CD14-positive monocyte (primary cell): ENCODE measurements at regions not wholly inside any gene's neighbourhood (a gene's known extent, or its start where the extent isn't known, plus 50 kb on each side); places are given as distances from the start of the nearest gene placed in this dataset.

ENCODE experiments used
- DNase-seq, 3 donors: peaks; one replicate each; pipeline ENCODE4 v3.0.0-alpha.2; 2011 to 2022
- H2AFZ ChIP-seq: 2 replicates; pipeline ENCODE4 v1.6.0; 2012; ENCODE audit warnings: mild to moderate bottlenecking, low read depth, low read length, inconsistent platforms; ENCODE audit not compliant: insufficient read depth, poor library complexity, severe bottlenecking
- H3K27ac ChIP-seq, 2 donors: 1 replicate in 1 of 2; 2 replicates in 1 of 2; pipeline ENCODE4 v1.5.1; 2012 to 2013; ENCODE audit warnings: low read length in 2 of 2, control low read depth in 1 of 2, inconsistent platforms in 1 of 2, low read depth in 1 of 2, mild to moderate bottlenecking in 1 of 2
- H3K27me3 ChIP-seq, 2 donors: one replicate each; pipeline versions ENCODE4 v1.6.0 to v1.6.1; 2011 to 2013; ENCODE audit warnings: low read length in 2 of 2; ENCODE audit not compliant: control insufficient read depth in 2 of 2, insufficient read depth in 2 of 2
- H3K36me3 ChIP-seq, 2 donors: replicated peaks in 1 of 2; 1 replicate in 1 of 2; 2 replicates in 1 of 2; pipeline versions ENCODE4 v1.5.1 to v1.6.1; 2012 to 2013; ENCODE audit warnings: low read length in 2 of 2, control low read depth in 1 of 2, inconsistent platforms in 1 of 2, mild to moderate bottlenecking in 1 of 2; ENCODE audit not compliant: insufficient read depth in 2 of 2, control insufficient read depth in 1 of 2
- H3K4me1 ChIP-seq, 2 donors: 1 replicate in 1 of 2; 2 replicates in 1 of 2; pipeline versions ENCODE4 v1.5.1 to v1.6.1; 2012 to 2013; ENCODE audit warnings: low read length in 2 of 2, control low read depth in 1 of 2, inconsistent platforms in 1 of 2, mild to moderate bottlenecking in 1 of 2, moderate library complexity in 1 of 2; ENCODE audit not compliant: insufficient read depth in 2 of 2, control insufficient read depth in 1 of 2
- H3K4me2 ChIP-seq: replicated peaks from 2 replicates; pipeline ENCODE3; 2012; ENCODE audit warnings: low read length, moderate library complexity, mild to moderate bottlenecking; ENCODE audit not compliant: poor library complexity, severe bottlenecking; ENCODE audit errors: extremely low read depth
- H3K4me3 ChIP-seq, 3 experiments: fragments of 200-600 bp in 1 of 3; sonication (generic) in 1 of 3; replicated peaks in 1 of 3; 1 replicate in 2 of 3; 2 replicates in 1 of 3; pipeline ENCODE4 v1.5.1; 2011 to 2013; ENCODE audit warnings: low read length in 3 of 3, mild to moderate bottlenecking in 3 of 3, control low read depth in 2 of 3, low read depth in 2 of 3, inconsistent platforms in 1 of 3, moderate library complexity in 1 of 3
- H3K79me2 ChIP-seq: 2 replicates; pipeline ENCODE4 v1.6.0; 2012; ENCODE audit warnings: mild to moderate bottlenecking, control low read depth, inconsistent platforms, low read length, moderate library complexity; ENCODE audit not compliant: insufficient read depth
- H3K9ac ChIP-seq: 2 replicates; pipeline ENCODE4 v1.6.0; 2017; ENCODE audit warnings: low read length, mild to moderate bottlenecking; ENCODE audit not compliant: insufficient read depth, poor library complexity, severe bottlenecking
- H3K9me3 ChIP-seq, 2 donors: replicated peaks in 1 of 2; 1 replicate in 1 of 2; 2 replicates in 1 of 2; pipeline versions ENCODE4 v1.5.1 to v1.6.1; 2012 to 2013; ENCODE audit warnings: low read length in 2 of 2, control low read depth in 1 of 2; ENCODE audit not compliant: control insufficient read depth in 1 of 2, insufficient read depth in 1 of 2
- H4K20me1 ChIP-seq: 2 replicates; pipeline ENCODE4 v1.6.0; 2012; ENCODE audit warnings: mild to moderate bottlenecking, low read length, control low read depth, moderate library complexity; ENCODE audit not compliant: insufficient read depth
- H3K27ac Mint-ChIP-seq, 7 donors: one replicate each; pipeline ENCODE4 v1.8.0; 2020; ENCODE audit warnings: mild to moderate bottlenecking in 7 of 7, mixed read lengths in 7 of 7, moderate library complexity in 6 of 7, inconsistent platforms in 2 of 7
- H3K27me3 Mint-ChIP-seq, 3 donors: one replicate each; pipeline ENCODE4 v1.8.0; 2021 to 2022; ENCODE audit warnings: low read depth in 3 of 3, mild to moderate bottlenecking in 3 of 3, mixed read lengths in 3 of 3, moderate library complexity in 3 of 3, inconsistent platforms in 1 of 3
- H3K36me3 Mint-ChIP-seq, 2 donors: one replicate each; pipeline ENCODE4 v1.8.0; 2020; ENCODE audit warnings: mixed read lengths in 2 of 2, inconsistent platforms in 1 of 2, mild to moderate bottlenecking in 1 of 2
- H3K4me1 Mint-ChIP-seq: one replicate; pipeline ENCODE4 v1.8.0; 2020; ENCODE audit warnings: mild to moderate bottlenecking, mixed read lengths
- H3K4me3 Mint-ChIP-seq, 2 donors: one replicate each; pipeline ENCODE4 v1.8.0; 2020; ENCODE audit warnings: mild to moderate bottlenecking in 2 of 2, mixed read lengths in 2 of 2, moderate library complexity in 1 of 2
- H3K9me3 Mint-ChIP-seq, 7 donors: one replicate each; pipeline ENCODE4 v1.8.0; 2020 to 2022; ENCODE audit warnings: mixed read lengths in 7 of 7, mild to moderate bottlenecking in 6 of 7, moderate library complexity in 6 of 7, inconsistent platforms in 2 of 7
- CTCF ChIP-seq: fragments of 200-600 bp; IDR thresholded peaks from one replicate; pipeline ENCODE4 v1.8.0; 2022; ENCODE audit warnings: antibody characterized with exemption, mild to moderate bottlenecking
- WGBS: methylation state at CpG from one replicate; pipeline ENCODE4 v1.1.5; 2013; ENCODE audit warnings: missing lambda C conversion rate; ENCODE audit not compliant: insufficient coverage; 5-methylcytosine and 5-hydroxymethylcytosine counted together
- intact Hi-C, 2 donors: fragments of 100-400 bp; cut with micrococcal nuclease; formaldehyde crosslinking; loops; one replicate each; pipeline versions ENCODE4 v1.15.0 to v1.15.1; 2023

GRCh38 chr11:127058524-127058923 is 58.0 kb upstream of the KIRREL3 start:
- no peak overlapping the region for H3K27ac Mint-ChIP-seq
- Histone ChIP-seq H3K27me3 (no peaks in the 10 kb centered on the region), H3K27ac (no peak overlapping the region), H3K9ac (no peak overlapping the region), H3K4me1 (no peaks in the 10 kb centered on the region), H3K36me3 (no peaks in the 10 kb centered on the region), H3K4me3 (no peak overlapping the region), H3K4me2 (no peak overlapping the region), H2AFZ (no peak overlapping the region), H3K9me3 (no peaks in the 10 kb centered on the region), H3K79me2 (no peaks in the 10 kb centered on the region), H4K20me1 (no peaks in the 10 kb centered on the region)
- intact Hi-C loops: no loop called here
- WGBS: no CpG with 5 or more reads among the region's 2 CpGs
- no peaks in the 10 kb centered on the region for H3K4me1 Mint-ChIP-seq
- TF ChIP-seq CTCF: no peak
- peaks cover 0 to 6% (median 2%) of the 10 kb centered on the region in 7 donors for H3K9me3 Mint-ChIP-seq
- DNase-seq: no peak
- H3K27me3 Mint-ChIP-seq: peaks cover 0 to 2% (median 1%) of the 10 kb centered on the region in 3 donors
- no peak overlapping the region for H3K4me3 Mint-ChIP-seq
- no peaks in the 10 kb centered on the region for H3K36me3 Mint-ChIP-seq

- no peak overlapping the region for H3K4me2 ChIP-seq
- H3K4me3 Mint-ChIP-seq: no peak overlapping the region
- no peak overlapping the region for H3K4me3 ChIP-seq
- H3K36me3 ChIP-seq: no peaks in the 10 kb centered on the region
- H3K27me3 Mint-ChIP-seq: peaks cover 0 to 2% (median 1%) of the 10 kb centered on the region in 3 donors
- H3K9me3 Mint-ChIP-seq: peaks cover 0 to 6% (median 2%) of the 10 kb centered on the region in 7 donors
- intact Hi-C loops: no loop called here
- no peaks in the 10 kb centered on the region for H4K20me1 ChIP-seq
- DNase-seq: no peak
- no peak overlapping the region for H3K27ac Mint-ChIP-seq
- no peaks in the 10 kb centered on the region for H3K9me3 ChIP-seq
- H3K4me1 ChIP-seq: no peaks in the 10 kb centered on the region
- no peaks in the 10 kb centered on the region for H3K36me3 Mint-ChIP-seq
- H3K4me1 Mint-ChIP-seq: no peaks in the 10 kb centered on the region
- H3K27me3 ChIP-seq: no peaks in the 10 kb centered on the region
- no peaks in the 10 kb centered on the region for H3K79me2 ChIP-seq
- no peak overlapping the region for H3K9ac ChIP-seq
- 96% methylated on average over 7 of the region's 8 CpGs for WGBS
- no peak for TF ChIP-seq CTCF
- no peak overlapping the region for H2AFZ ChIP-seq
- H3K27ac ChIP-seq: no peak overlapping the region
These were observed 56.6 kb upstream of the KIRREL3 start for GRCh38 chr11:127057126-127057525.
